Ectodermal cell (in vitro differentiated cells): ENCODE measurements at regions not wholly inside any gene's neighbourhood (a gene's known extent, or its start where the extent isn't known, plus 50 kb on each side); places are given as distances from the start of the nearest gene placed in this dataset.
"Not testable (repeated sequence)": the region's sequence is repeated elsewhere in the genome, so short reads cannot be mapped to it uniquely, and the experiment has no call there.

Source experiments
- H3K27ac ChIP-seq: 2 replicates; pipeline ENCODE4 v1.7.0; 2013; ENCODE audit warnings: mild to moderate bottlenecking, low read depth, low read length; ENCODE audit not compliant: insufficient read depth, poor library complexity, severe bottlenecking
- H3K27me3 ChIP-seq: 2 replicates; pipeline ENCODE4 v1.7.0; 2013; ENCODE audit warnings: mild to moderate bottlenecking, low read length; ENCODE audit not compliant: insufficient read depth, control insufficient read depth, poor library complexity, severe bottlenecking
- H3K36me3 ChIP-seq: one replicate; pipeline ENCODE4 v1.7.0; 2013; ENCODE audit warnings: low read length; ENCODE audit not compliant: control insufficient read depth, insufficient read depth
- H3K4me1 ChIP-seq: one replicate; pipeline ENCODE4 v1.7.0; 2013; ENCODE audit warnings: low read length; ENCODE audit not compliant: control insufficient read depth, insufficient read depth
- H3K4me3 ChIP-seq: 2 replicates; pipeline ENCODE4 v1.7.0; 2013; ENCODE audit warnings: low read depth, low read length, control low read depth; ENCODE audit not compliant: insufficient read depth
- H3K9me3 ChIP-seq: 2 replicates; pipeline ENCODE4 v1.7.0; 2013; ENCODE audit warnings: mild to moderate bottlenecking, low read length, moderate library complexity; ENCODE audit not compliant: control insufficient read depth
- WGBS, 2 experiments: methylation state at CpG; one replicate each; pipeline ENCODE4 v1.1.7; 2013; ENCODE audit warnings: missing lambda C conversion rate in 2 of 2; 5-methylcytosine and 5-hydroxymethylcytosine counted together

DNA sequence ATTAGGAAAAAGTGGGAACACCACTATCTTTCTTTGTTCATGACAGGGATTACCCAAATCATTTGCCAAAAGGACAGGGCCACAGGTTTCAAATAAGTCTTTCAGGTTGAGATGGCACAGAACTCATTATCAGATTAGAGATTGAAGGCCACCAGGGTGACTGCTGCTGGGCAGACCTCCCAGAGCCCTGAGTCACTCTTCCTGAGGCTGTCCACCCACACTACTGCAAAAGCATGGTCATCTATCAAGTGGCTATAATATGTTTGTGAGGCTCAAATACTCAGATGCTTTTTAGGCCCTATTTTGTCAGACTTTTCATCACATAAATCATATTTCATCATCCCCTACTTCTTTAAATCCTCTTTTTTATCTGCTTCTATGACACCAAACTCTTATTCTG lies 155.3 kb upstream of the CCDC196 start:
- H3K27me3 ChIP-seq = no peaks in the 10 kb centered on the region
- H3K9me3 ChIP-seq = no peaks in the 10 kb centered on the region
- no peaks in the 10 kb centered on the region for H3K4me1 ChIP-seq
- H3K4me3 ChIP-seq = no peak overlapping the region
- H3K36me3 ChIP-seq = no peaks in the 10 kb centered on the region
- H3K27ac ChIP-seq = no peak overlapping the region

DNA sequence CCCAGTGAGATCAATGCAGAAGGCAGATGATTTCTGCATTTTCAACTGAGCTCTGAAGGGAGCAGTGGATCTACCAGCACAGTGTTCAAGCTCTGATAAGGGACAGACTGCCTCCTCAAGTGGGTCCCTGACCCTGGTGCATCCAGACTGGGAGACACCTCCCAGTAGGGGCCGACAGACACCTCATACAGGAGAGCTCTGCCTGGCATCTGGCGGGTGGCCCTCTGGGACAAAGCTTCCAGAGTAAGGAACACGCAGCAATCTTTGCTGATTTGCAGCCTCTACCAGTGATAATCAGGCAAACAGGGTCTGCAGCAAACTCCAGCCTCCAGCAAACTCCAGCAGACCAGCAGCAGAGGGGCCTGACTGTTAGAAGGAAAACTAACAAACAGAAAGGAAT lies 152.9 kb upstream of the CCDC196 start:
- H3K27ac ChIP-seq, H3K9me3 ChIP-seq, H3K36me3 ChIP-seq, H3K27me3 ChIP-seq, H3K4me3 ChIP-seq, H3K4me1 ChIP-seq: not testable (repeated sequence)
- 90 to 94% methylated on average over 3 of the region's 3 CpGs for WGBS, 2 experiments

DNA sequence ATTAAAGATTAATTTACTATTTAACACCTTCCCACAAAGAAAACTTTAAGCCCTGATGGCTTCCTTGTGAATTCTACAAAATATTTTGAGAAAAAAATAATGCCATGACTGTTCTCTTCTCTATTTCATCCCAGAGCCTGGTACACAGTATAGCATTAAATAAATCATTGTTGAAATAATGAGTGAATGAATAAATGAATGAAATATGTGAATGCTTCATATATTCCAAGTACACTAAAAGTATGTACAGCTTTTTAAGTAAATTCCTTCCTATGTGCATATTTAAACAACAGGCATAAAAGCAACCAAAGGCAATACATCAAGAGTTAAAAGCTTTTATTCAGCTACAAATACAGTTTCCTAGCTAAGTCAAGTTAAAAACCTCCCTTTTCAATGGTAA lies 144.9 kb upstream of the CCDC196 start:
- H3K4me1 ChIP-seq = no peaks in the 10 kb centered on the region
- H3K9me3 ChIP-seq = no peaks in the 10 kb centered on the region
- H3K27ac ChIP-seq = no peak overlapping the region
- H3K36me3 ChIP-seq = no peaks in the 10 kb centered on the region
- H3K4me3 ChIP-seq = no peak overlapping the region
- no peaks in the 10 kb centered on the region for H3K27me3 ChIP-seq

DNA sequence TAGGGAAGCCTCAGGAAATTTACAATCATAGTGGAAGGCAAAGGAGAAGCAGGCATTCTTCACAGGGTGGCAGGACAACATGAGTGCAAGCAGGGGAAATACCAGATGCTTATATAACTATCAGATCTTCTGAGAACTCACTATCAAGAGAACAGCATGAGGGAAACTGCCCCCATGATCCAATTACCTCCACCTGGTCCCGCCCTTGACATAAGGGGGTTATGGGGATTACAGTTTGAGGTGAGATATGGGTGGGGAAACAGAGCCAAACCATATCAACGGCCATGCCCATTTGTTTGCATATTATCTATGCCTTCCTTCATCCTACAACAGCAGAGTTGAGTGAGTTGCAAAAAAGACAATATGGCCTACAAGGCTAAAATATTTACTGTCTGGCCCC lies 140.2 kb upstream of the CCDC196 start:
- no peaks in the 10 kb centered on the region for H3K4me1 ChIP-seq
- no peak overlapping the region for H3K4me3 ChIP-seq
- H3K9me3 ChIP-seq = no peaks in the 10 kb centered on the region
- 93% methylated on average over 2 of the region's 2 CpGs; no CpG with 5 or more reads in 1 of the 2 experiments for WGBS, 2 experiments
- H3K27ac ChIP-seq = no peak overlapping the region
- no peaks in the 10 kb centered on the region for H3K36me3 ChIP-seq
- H3K27me3 ChIP-seq = no peaks in the 10 kb centered on the region

DNA sequence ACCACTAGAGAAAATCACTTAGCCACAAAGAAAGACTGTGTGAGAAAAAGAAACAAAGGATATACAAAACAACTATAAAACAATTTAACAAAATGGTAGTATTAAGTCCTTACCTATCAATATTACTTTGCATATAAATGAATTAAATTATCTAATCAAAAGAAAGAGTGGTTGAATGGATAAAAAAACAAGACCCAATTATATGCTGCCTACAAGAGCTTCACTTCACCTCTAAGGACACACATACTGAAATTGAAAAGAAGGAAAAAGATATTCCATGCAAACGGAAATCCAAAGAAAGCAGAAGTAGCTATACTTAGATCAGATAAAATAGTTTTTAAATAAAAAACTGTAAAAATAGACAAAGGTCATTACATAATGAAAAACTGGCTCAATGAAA lies 134.9 kb upstream of the CCDC196 start:
- Histone ChIP-seq H3K27ac (no peak overlapping the region), H3K4me3 (no peak overlapping the region), H3K36me3 (no peaks in the 10 kb centered on the region), H3K4me1 (no peaks in the 10 kb centered on the region), H3K27me3 (no peaks in the 10 kb centered on the region), H3K9me3 (no peaks in the 10 kb centered on the region)
- WGBS, 2 experiments = no CpG with 5 or more reads among the region's 1 CpG

DNA sequence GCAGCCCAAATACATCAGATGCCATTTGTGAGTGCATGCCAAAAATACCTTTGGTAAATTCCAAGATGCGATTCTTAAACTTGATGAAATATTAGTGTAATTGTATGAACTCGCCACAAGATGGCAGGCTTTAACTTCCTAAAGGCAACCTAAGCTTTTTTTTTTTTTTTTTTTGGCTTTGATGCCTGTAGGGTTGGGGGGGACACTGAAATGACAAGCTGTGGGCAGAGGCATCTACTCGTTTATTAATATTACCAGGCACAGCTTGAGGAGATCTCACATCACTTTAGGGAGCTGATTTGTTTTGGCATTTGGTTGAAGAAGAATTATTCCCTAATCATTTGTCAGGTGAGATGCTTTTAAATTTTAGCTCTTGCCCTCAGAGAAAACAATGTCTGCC lies 126.7 kb upstream of the CCDC196 start:
- 0 to 11% methylated on average over 2 to 3 of the region's 3 CpGs for WGBS, 2 experiments
- Histone ChIP-seq H3K36me3 (no peaks in the 10 kb centered on the region), H3K27me3 (no peaks in the 10 kb centered on the region), H3K9me3 (no peaks in the 10 kb centered on the region), H3K4me1 (no peaks in the 10 kb centered on the region), H3K4me3 (no peak overlapping the region), H3K27ac (no peak overlapping the region)

DNA sequence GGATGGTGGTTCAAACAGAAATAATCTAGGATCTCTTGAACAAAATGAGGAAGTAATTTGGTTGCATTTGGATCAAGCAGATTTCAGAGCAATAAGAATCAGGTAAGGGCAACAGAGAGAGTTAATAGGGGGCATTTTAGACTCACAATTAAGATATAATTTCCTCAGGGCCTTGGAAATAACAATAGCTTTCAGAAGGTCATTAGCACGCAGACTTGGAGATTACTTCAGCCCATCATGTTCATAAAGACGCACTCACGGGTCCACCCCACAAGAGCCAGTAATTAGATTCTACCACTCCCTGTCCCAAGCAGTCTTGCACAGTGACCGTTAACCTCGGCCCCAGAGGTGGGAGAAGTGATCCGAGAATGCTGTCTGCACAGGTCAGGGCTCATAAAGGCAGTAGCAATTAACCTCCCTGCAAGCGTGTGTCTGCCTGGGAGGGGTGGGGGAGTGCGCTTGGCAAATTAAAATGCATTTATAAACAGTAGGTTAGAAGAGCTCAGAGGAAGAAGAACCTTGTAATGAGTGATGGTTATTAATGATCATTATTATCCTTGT lies 125.7 kb upstream of the CCDC196 start:
- 88 to 91% methylated on average over 8 of the region's 8 CpGs for WGBS, 2 experiments
- Histone ChIP-seq H3K27me3 (no peaks in the 10 kb centered on the region), H3K4me3 (no peak overlapping the region), H3K27ac (no peak overlapping the region), H3K9me3 (no peaks in the 10 kb centered on the region), H3K36me3 (no peaks in the 10 kb centered on the region), H3K4me1 (no peaks in the 10 kb centered on the region)

DNA sequence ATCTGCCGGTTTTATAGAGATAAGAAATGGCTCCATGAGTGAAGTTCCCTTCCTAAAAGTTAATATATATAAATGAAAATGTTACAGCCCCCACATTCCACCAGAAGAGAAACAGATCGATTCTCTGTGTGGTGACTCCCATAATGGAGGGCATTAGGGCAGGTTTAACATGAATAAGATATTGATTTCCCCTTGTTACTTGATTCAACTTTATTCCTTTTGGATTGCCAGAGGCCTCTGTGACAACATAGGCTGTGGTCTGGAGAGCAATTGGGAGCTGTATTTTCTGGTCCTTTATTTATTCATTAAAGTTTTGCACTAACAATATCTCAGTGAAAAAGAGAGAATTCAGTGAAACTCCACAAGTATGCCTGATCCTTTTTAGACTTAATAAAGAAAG lies 125.2 kb upstream of the CCDC196 start:
- Histone ChIP-seq H3K27ac (no peak overlapping the region), H3K9me3 (no peaks in the 10 kb centered on the region), H3K4me1 (no peaks in the 10 kb centered on the region), H3K4me3 (no peak overlapping the region), H3K27me3 (no peaks in the 10 kb centered on the region), H3K36me3 (no peaks in the 10 kb centered on the region)
- 100% methylated on average over 1 of the region's 2 CpGs; no CpG with 5 or more reads in 1 of the 2 experiments for WGBS, 2 experiments

DNA sequence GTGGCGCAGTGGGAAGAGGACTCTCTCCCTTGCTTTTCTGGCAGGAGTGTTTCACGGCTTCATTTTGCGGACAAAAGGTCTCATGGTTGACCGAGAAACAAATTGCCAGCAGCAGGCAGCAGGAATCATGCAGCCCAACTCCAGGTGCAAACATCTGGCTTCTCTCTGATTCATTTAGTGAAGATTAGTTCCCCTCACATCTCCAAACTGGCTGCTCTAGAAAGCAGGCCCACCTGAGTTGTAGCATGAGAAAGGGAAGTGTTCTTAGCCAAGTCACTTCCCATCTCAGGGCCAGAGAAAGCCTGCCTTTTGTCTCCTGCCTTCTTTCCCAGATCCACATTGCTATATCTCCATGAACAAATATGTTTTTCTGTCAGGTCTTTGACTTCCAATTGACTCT lies 120.8 kb upstream of the CCDC196 start:
- WGBS, 2 experiments = 92% methylated on average over 4 of the region's 4 CpGs
- Histone ChIP-seq H3K36me3 (no peaks in the 10 kb centered on the region), H3K27ac (no peak overlapping the region), H3K9me3 (no peaks in the 10 kb centered on the region), H3K4me1 (no peaks in the 10 kb centered on the region), H3K27me3 (no peaks in the 10 kb centered on the region), H3K4me3 (no peak overlapping the region)

DNA sequence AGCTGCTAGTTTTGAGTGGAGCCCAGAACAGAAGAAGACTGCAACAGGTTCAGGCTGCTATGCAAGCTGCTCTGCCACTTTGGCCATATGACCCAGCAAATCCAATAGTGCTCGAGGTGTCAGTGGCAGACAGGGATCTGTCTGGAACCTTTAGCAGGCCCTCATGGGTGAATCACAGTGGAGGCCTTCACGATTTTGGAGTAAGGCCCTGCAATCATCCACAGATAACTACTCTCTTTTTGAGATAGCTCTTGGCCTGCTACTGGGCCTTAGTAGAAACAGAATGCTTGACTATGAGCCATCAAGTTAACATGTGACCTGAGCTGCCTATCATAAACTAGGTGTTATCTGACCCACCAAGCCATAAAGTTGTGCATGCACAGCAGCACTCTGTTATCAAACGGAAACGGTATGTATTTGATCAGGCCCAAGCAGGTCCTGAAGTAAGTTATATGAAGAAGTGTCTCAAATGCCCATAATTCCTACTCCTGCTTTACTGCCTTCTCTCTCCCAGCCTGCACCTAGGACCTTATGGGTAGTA lies 116.9 kb upstream of the CCDC196 start:
- Histone ChIP-seq H3K36me3 (no peaks in the 10 kb centered on the region), H3K9me3 (no peaks in the 10 kb centered on the region), H3K4me1 (no peaks in the 10 kb centered on the region), H3K27ac (no peak overlapping the region), H3K27me3 (no peaks in the 10 kb centered on the region), H3K4me3 (no peak overlapping the region)
- 93 to 97% methylated on average over 4 of the region's 4 CpGs for WGBS, 2 experiments

DNA sequence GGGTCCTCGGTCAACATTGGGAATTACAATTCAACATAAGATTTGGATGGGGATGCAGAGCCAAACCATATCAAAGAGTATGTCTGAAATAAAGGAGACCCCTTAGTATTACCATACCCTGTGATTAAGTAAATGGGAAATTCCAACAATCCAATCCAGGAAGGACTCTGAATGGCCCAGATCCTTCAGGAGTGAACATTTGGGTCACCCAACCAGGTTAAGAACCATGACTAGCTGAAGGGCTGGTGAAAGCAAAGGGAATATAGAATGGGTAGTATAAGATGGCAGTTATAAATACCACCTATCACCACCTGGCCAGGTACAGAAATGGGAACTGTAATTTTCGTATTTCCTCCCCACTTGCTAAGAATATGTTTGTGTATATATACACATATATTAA lies 114.4 kb upstream of the CCDC196 start:
- H3K4me3 ChIP-seq = no peak overlapping the region
- no peaks in the 10 kb centered on the region for H3K27me3 ChIP-seq
- no peaks in the 10 kb centered on the region for H3K36me3 ChIP-seq
- H3K4me1 ChIP-seq = no peaks in the 10 kb centered on the region
- no peaks in the 10 kb centered on the region for H3K9me3 ChIP-seq
- WGBS, 2 experiments = 85 to 100% methylated on average over 1 of the region's 2 CpGs
- H3K27ac ChIP-seq = no peak overlapping the region
